Parathyroid adenoma (tissue), 2 donors: ENCODE measurements at regions not wholly inside any gene's neighbourhood (a gene's known extent, or its start where the extent isn't known, plus 50 kb on each side); places are given as distances from the start of the nearest gene placed in this dataset.
A peak's percentile ranks its signal among the peaks of the same experiment; 100 is the strongest.

Experiments
- H2AFZ ChIP-seq: fragments of 300-600 bp; sonication (generic); one replicate; pipeline ENCODE4 v1.7.0; 2017; ENCODE audit warnings: antibody characterized with exemption, mild to moderate bottlenecking
- H3K27ac ChIP-seq: fragments of 300-600 bp; sonication (generic); one replicate; pipeline ENCODE4 v1.7.0; 2017
- H3K27me3 ChIP-seq: fragments of 300-600 bp; sonication (generic); one replicate; pipeline ENCODE4 v1.7.0; 2017; ENCODE audit warnings: low read length; ENCODE audit not compliant: control insufficient read depth, insufficient read depth
- H3K36me3 ChIP-seq: fragments of 300-600 bp; sonication (generic); one replicate; pipeline ENCODE4 v1.7.0; 2017; ENCODE audit warnings: low read length; ENCODE audit not compliant: control insufficient read depth, insufficient read depth
- H3K4me1 ChIP-seq: fragments of 300-600 bp; sonication (generic); one replicate; pipeline ENCODE4 v1.7.0; 2017; ENCODE audit warnings: control low read depth
- H3K4me2 ChIP-seq: fragments of 300-600 bp; sonication (generic); one replicate; pipeline ENCODE4 v1.7.0; 2017; ENCODE audit warnings: low read length
- H3K4me3 ChIP-seq: fragments of 300-600 bp; sonication (generic); one replicate; pipeline ENCODE4 v1.7.0; 2017; ENCODE audit warnings: low read depth, low read length
- H3K79me2 ChIP-seq: fragments of 300-600 bp; sonication (generic); one replicate; pipeline ENCODE4 v1.7.0; 2017; ENCODE audit warnings: control low read depth
- H3K9ac ChIP-seq: fragments of 300-600 bp; sonication (generic); one replicate; pipeline ENCODE4 v1.7.0; 2017; ENCODE audit warnings: mild to moderate bottlenecking
- H3K9me3 ChIP-seq: fragments of 300-600 bp; sonication (generic); one replicate; pipeline ENCODE4 v1.7.0; 2017; ENCODE audit warnings: low read length; ENCODE audit not compliant: control insufficient read depth
- TF ChIP-seq, protein P1 (sequence below): fragments of 300-600 bp; sonication (generic); IDR thresholded peaks from one replicate; pipeline ENCODE4 v1.7.0; 2017; ENCODE audit warnings: antibody characterized with exemption, mild to moderate bottlenecking
- donor health status: primary hyperparathyroidism.

DNA sequence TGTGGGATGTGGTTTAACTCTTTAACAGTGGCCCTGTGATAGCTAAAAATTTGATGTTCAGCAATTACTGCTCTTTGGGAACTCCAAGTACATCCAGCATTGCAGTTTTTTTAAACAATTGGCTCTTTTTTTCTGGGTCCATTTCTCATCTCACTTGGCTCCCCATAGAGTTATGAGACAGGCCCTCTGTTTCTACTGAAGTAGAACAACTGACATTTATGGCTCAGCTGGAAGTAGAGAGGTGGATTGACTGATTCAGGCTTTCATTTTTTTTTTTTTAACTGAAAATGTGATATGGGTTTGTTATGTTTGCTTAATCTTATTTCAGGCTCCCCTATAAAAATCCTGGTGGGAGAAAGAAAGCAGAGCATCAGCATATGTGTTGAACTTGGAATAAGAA, 96.6 kb upstream of the CD180 start:
- peak overlapping the region; percentile 75 for H3K27ac ChIP-seq
- no peak overlapping the region for H2AFZ ChIP-seq
- peaks cover 16% of the 10 kb centered on the region for H3K79me2 ChIP-seq
- H3K4me2 ChIP-seq, result no peak overlapping the region
- peaks cover 41% of the 10 kb centered on the region for H3K4me1 ChIP-seq
- no peaks in the 10 kb centered on the region for H3K9me3 ChIP-seq
- H3K4me3 ChIP-seq, result no peak overlapping the region
- TF ChIP-seq, protein P1, sequence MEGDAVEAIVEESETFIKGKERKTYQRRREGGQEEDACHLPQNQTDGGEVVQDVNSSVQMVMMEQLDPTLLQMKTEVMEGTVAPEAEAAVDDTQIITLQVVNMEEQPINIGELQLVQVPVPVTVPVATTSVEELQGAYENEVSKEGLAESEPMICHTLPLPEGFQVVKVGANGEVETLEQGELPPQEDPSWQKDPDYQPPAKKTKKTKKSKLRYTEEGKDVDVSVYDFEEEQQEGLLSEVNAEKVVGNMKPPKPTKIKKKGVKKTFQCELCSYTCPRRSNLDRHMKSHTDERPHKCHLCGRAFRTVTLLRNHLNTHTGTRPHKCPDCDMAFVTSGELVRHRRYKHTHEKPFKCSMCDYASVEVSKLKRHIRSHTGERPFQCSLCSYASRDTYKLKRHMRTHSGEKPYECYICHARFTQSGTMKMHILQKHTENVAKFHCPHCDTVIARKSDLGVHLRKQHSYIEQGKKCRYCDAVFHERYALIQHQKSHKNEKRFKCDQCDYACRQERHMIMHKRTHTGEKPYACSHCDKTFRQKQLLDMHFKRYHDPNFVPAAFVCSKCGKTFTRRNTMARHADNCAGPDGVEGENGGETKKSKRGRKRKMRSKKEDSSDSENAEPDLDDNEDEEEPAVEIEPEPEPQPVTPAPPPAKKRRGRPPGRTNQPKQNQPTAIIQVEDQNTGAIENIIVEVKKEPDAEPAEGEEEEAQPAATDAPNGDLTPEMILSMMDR, result no peak
- H3K27me3 ChIP-seq, result no peaks in the 10 kb centered on the region
- H3K36me3 ChIP-seq, result no peaks in the 10 kb centered on the region
- peak overlapping the region; percentile 5 for H3K9ac ChIP-seq

DNA sequence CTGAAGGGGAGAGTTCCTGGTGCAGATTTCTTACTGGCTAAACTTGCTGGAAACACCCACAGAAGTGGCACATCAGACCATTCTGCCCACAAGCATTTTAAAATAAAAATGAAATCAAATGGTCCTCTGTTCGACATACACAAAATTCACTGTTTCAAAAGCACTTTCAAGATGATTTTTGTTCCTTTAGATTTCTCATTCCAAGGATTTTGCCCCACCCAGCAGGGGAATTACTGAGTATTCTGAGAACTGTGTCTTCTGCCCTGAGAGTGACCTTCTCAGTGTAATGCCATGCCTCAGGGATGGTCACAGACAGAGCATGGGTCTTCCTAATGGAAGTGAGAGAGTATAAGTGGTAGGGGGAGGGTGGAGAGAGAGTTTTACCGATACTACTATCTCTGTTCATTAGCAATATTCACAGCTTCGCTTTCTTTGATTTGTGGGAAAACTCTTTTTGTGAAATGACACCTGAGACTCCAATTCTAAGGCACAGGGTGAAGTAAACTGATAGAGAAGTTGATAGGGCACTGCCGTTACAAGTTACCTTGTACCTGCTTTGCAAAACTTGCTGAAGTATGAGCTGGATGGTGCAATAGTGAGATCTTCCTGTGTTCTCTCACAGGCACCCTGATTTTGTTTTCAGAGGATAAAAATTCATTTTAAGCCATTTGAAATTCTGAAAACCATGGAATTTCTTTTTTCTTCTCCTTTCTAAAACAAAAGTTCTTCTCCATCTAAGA, 95.8 kb upstream of the CD180 start:
- Histone ChIP-seq H3K27ac (peak overlapping the region; percentile 75), H3K36me3 (no peaks in the 10 kb centered on the region), H3K9ac (peak overlapping the region; percentile 5), H3K9me3 (no peaks in the 10 kb centered on the region), H2AFZ (peak overlapping the region; percentile 62), H3K27me3 (no peaks in the 10 kb centered on the region), H3K79me2 (peaks cover 8% of the 10 kb centered on the region), H3K4me3 (no peak overlapping the region), H3K4me1 (peaks cover 45% of the 10 kb centered on the region), H3K4me2 (peak overlapping the region; percentile 47)
- TF ChIP-seq, protein P1, result no peak

DNA sequence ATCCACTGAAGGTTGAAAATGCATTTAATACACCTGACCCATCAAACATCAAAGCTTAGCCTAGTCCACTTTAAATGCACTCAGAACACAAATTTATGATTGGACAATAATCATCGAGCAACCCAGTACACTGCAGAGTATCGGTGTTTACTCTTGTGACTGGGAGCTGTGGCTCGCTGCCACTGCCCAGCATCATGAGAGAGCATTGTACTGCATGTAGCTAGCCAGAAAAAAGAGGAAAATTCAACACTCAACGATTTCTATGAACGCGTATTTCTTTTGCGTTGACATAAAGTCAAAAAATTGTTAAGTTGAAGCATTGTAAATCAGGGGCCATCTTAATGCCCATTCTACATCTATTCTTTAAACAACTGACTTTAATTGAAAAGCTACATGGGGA, 95.1 kb upstream of the CD180 start:
- Histone ChIP-seq H3K4me3 (no peak overlapping the region), H3K79me2 (peaks cover under 1% of the 10 kb centered on the region), H3K27ac (peak overlapping the region; percentile 75), H3K27me3 (no peaks in the 10 kb centered on the region), H3K4me2 (no peak overlapping the region), H3K9ac (no peak overlapping the region), H2AFZ (peak overlapping the region; percentile 62), H3K4me1 (peaks cover 45% of the 10 kb centered on the region), H3K9me3 (no peaks in the 10 kb centered on the region), H3K36me3 (no peaks in the 10 kb centered on the region)
- TF ChIP-seq, protein P1, result no peak

DNA sequence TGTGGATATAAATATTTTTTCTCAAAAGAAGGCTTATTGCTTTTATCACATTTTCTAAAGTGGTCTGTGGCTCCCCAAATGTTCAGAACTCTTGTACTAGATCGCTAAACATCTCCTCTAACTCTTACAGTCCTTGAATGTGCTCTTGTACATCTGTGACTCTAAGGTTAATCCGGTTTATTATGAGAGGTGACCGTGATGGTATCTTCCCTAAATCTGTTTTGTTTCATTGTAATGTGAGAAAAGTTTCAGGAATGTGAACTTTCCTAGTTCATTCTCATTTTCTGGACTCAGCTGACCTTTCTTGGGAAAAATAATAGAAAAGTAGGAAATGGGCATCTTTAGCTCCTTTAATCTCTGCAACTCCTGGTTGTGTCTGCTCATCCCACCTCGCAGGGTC, 94.5 kb upstream of the CD180 start:
- Histone ChIP-seq H3K4me1 (peaks cover 45% of the 10 kb centered on the region), H3K27me3 (no peaks in the 10 kb centered on the region), H3K79me2 (peaks cover 4% of the 10 kb centered on the region), H3K27ac (peak overlapping the region; percentile 75), H2AFZ (peak overlapping the region; percentile 21), H3K9ac (no peak overlapping the region), H3K4me3 (no peak overlapping the region), H3K4me2 (peak overlapping the region; percentile 15), H3K9me3 (no peaks in the 10 kb centered on the region), H3K36me3 (no peaks in the 10 kb centered on the region)
- TF ChIP-seq, protein P1, result no peak

DNA sequence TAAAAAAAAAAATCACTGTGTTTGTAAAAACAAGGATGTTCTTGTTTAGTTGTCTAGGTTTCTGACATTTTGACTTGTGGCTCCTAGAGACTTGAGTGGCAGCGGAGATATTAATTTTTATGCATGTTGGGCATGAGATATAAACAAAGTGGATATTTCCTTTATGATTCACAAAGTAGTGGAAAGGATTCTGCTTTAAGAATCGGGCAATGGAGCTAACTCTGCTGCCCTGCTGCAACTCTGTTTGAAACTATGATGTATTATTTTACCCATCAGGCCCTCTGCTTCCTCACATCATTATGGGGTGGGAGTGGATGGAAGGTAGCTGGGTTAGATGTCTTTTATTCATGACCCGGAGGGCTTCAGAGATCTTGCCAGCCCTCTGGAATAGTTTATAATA, 94.1 kb upstream of the CD180 start:
- H3K9me3 ChIP-seq, result no peaks in the 10 kb centered on the region
- TF ChIP-seq, protein P1, result no peak
- H3K4me1 ChIP-seq, result peaks cover 45% of the 10 kb centered on the region
- H3K79me2 ChIP-seq, result peaks cover 6% of the 10 kb centered on the region
- no peak overlapping the region for H3K9ac ChIP-seq
- peak overlapping the region; percentile 21 for H2AFZ ChIP-seq
- peak overlapping the region; percentile 75 for H3K27ac ChIP-seq
- H3K27me3 ChIP-seq, result no peaks in the 10 kb centered on the region
- no peaks in the 10 kb centered on the region for H3K36me3 ChIP-seq
- no peak overlapping the region for H3K4me3 ChIP-seq
- H3K4me2 ChIP-seq, result no peak overlapping the region
